NCI-H82 treated with DMSO at 0.1 percent for 48 hours (cell line): ENCODE measurements at regions not wholly inside any gene's neighbourhood (a gene's known extent, or its start where the extent isn't known, plus 50 kb on each side); places are given as distances from the start of the nearest gene placed in this dataset.

ENCODE experiments used
- DNase-seq: peaks from one replicate; lab custom pipeline; 2025; ENCODE audit not compliant: unreplicated experiment; lab: John Stamatoyannopoulos, UW

DNA sequence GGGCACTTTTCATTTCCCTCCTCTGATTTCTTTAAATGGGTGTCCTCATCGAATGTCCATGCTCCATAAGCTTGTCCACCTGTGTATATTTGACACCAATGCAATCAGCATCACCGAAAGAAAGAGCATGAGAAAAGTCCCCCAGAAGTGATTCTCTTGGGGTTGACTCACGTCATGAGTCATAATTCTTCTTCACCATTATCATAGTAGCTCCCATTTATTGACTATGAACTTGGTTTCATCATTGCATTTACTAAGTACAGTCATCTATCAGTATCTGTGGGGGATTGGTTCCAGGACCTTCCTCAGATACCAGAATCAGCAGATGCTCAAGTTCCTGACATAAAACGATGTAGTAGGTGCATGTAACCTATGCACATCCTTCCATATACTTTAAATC, 372.5 kb upstream of the CFAP20DC start:
- DNase-seq = no peak

DNA sequence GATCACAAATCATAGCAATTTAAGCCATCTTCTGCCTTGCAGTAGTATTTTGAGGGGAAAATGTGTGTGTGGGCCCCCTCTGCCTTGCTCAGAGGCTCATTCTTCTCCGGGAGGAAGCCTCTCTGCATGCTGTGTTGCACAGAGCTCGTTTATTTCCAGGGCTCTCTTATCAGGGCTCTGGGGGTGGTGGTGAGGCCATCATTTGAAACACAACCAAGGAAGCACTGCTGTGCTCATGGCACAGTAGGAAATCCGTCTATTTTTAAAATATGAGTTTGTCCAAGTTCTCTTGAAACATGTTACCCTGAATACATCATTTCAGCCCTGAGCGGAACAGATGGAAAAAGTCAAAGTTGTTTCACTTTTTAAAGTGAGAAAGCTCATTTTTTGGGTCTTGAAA, 369.0 kb upstream of the CFAP20DC start:
- no peak for DNase-seq

DNA sequence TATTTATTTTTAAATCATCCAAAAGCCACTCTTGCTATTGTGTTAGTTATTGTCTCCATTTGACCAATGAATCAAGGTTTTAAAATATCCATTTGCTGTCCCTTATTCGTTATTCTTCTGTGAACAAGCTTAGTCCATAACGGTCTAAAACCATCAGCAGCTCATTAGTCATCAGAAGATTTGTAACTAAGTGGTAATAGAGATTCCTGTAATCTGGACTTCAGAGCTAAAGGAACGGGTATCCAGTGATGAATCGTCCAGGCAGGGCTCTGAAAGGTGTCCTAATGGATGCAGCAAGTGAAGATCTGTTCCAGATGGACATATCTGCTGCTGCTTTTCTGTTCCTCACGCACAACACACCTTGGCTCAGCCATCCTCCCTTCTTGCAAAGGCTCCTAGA, 362.7 kb upstream of the CFAP20DC start:
- no peak for DNase-seq

DNA sequence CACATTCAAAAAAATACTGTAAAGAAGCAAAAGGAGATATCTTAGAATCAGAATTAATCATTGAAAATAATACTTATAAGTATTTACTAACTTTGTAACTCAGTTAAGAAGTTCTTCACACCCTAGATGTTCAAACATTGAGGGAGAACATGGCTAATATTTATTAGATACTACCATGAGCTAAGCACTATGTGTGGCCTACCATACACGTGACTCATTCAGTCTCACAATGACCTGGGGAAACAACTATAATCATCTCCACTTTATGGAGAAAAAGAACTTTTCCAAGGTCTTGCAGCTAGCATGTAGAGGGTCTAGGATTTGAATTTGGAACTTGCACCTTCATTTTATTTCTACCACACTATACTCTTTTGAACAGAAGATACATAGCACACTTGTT, 361.9 kb upstream of the CFAP20DC start:
- DNase-seq = no peak

DNA sequence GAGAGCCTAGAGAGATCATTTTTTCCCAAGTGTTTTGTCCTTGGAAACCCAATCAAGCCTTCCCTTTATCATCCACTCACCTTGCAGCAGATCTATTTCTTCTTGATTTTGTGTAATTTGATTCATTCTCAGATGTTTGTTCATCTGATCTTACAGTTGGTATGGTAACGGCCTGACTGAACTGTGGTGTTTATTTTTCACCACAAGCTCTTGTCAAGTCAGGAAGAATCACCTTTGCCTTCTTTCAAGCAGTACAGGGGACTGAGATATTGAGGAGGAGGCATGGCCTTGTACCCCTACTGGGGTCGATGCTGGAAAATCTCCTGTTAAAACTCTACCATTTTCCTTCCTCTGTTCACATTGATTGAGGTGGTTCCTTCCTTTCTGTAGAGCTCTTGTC, 361.4 kb upstream of the CFAP20DC start:
- DNase-seq = no peak

DNA sequence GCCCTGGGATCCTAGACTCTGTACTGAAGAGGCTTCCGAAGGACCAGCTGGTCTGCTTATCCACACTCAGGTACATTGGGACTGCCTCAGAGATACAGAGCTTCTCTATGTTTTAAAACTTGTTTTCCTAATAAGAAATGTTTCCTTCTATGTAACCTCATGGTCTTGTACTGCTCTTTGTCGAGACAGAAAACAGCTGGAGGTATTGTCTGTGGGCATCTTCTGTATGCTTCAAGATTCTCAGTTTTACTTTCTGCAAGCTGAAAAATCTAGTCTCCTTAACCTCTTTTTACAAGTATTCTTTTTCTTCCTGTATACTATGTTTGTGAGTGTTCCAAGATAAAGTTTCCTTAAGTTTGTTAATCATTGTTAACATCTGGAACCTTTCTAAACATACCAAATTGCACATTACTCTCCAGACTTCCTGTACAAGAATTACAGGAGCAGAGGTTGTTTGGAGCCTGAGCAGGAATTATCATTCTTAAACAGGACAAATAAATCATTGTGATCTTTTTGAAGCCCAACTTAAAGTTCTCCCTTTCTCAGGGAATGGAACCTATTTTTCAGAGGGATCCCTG, 358.3 kb upstream of the CFAP20DC start:
- no peak for DNase-seq

DNA sequence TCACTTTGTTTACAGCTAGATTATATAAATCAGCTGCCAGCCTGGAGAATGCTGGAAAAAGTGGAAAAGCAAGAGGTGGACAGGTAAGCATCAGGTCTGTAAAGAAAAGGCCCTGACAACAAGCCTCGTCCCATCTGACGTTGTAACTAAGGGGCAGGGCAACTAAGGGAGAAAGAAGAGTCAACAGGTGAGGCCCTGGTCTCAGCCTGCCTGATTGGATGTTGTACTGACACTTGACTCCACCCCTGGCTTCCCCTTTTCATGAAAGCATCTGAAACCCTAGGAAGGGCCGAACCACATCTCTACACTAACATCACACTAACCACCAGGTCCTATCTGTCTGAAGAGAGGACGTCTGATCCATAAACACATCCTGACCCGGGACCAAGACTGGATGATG, 357.6 kb upstream of the CFAP20DC start:
- no peak for DNase-seq

DNA sequence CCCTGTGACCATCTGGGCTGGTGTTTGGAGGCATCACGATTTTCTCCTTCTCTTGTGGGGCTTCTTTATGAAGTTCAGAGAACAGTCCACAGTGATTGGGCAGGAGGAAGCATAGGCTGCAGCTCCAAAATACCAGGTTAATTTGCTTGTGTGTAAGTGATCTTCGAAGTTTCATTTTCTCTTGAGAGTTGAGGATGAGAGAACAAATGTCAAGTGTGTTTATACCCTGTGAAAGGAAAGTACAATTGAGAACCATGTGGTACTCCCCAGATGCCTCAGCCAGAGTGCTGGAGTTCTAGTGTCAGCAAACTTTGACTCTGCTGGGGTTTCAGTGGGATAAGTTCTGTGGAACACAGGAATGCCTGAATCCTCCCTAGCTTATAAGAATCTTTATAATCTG, 357.1 kb upstream of the CFAP20DC start:
- DNase-seq = no peak

DNA sequence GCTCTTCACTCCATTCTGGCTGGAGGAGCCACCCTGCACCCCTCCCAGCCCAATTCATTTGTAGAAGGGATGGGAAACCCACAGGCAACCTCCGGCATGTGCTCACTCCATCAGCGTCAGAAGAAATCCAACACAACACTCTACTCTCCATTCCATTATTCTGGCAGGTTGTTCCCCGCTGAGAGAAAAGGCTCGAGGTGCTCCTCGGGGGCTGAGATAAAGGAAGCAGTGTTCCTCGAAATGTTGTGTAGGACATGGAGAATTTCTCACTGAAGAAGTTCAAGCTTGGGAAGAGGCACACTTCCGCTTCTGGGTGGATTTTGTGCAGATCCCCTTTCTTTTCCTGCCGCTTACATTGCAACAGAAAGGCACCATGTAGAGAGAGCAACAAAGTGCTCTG, 355.0 kb upstream of the CFAP20DC start:
- DNase-seq = no peak

DNA sequence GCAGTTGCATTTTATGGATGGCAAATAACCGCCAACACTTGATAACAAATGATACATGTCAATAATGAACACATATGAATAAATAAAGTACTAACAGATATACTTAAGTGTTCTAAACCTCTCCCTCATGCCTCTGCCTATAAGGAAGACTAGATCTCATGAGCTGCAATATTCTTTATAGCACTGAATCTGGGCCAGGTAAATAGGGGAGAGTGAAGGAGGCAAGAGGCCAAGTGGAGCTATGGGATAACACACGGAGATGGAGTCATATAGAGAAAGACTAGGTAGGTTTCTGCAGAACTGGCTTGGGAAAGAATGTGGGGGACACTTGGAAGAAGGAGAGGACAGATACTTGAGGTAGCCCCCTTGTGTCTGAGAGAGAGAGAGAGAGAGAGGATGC, 354.2 kb upstream of the CFAP20DC start:
- DNase-seq = no peak

DNA sequence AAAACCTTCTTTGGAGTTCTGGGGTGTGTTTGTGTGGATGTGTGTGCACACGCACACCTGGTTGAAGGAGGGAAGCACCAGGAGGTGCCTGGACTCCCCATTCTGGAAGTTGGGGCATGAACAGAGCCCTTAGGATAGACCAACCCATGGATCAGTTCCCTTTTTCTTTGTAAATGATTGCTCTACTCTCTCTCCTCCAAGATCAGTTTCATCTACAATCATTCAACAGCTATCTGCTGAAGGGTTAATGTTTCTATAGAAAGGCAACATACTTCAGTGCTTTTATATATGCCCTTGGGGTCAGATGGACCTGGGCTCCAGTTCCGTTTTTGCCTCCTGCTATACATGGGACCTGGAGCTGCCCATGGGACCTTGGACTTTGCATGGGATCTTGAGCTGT, 352.1 kb upstream of the CFAP20DC start:
- no peak for DNase-seq

DNA sequence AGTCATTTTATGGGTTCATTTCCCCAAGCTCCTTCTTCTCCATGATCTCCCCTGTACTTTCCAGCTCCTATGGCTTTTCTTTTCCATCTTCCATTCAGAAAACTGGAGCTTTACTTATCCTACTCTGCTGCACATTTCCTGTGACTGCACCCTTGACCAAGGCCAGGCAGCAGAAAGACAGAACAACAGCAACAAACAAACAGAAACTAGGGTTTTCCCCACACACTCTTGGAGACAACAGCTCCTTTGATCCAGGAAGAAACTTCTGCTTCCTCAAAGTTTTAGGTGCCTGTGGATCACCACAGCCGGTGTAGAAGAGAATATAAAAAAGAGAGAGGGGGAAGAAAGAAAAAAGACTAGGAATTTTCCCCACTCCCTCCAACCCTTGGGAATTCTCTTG, 342.3 kb upstream of the CFAP20DC start:
- DNase-seq = no peak

DNA sequence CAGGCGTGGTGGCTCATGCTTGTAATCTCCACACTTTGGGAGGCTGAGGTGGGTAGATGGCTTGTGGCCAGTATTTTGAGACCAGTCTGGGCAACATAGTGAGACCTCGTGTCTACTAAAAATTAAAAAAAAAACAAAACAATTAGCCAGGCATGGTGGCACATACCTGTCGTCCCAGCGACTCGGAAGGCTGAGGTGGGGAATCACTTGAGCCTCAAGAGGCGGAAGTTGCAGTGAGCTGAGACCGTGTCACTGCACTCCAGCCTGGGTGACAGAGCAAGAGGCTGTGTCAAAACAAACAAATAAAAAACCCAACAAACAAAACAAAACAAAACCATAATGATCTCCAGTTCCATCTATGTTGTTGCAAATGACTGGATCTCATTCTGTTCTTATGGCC, 341.3 kb upstream of the CFAP20DC start:
- no peak for DNase-seq

DNA sequence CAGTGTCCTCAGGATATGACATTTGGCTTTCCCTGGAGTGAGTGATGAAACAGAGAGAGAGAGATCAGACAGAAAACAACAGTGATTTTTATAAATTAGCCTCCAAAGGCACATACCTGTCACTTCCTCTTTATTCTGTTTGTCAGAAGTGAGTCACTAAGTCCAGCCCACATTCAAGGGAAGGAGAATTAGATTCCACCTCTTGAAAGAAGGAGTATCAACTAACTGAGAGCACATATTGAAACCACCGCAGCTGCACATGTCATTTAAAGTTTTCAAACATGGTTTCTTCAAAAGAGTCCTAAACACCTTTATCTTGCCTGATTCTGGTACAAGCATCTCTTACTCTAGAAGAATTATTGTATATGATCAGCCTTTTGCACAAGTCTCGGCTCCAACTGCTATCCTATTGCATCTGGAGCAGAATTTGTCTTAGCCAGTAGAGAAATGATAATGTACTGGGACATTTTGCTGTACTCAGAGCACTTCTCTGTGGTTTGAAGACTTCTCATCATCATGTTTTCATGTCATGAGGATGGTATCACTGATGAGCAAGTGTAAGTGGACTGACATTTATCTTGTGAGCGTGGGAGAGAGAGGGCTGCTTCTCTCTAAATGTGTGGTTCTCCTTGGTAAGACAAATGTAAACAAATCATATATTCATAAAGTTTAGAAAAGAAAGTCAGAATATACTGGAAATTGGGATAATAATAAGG, 338.9 kb upstream of the CFAP20DC start:
- no peak for DNase-seq

DNA sequence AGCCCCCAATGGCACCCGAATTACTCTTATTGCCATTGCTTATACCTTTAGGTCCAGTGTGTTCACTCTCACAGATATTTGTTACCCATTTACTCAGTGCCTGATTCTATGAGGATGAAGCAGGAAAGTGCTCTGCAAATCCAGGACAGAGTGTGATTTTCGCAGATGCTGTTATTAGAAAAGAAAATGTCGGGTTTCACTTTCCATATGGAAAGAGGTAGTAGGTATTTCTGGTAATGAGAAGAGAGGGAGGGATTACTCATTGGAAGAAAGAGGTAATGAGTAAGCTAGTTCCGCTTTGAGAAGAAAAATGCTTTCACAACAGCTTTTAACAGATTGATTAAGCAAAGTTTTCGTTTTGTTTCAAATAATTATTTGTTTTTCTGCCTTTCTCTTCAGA, 336.3 kb upstream of the CFAP20DC start:
- DNase-seq = no peak

DNA sequence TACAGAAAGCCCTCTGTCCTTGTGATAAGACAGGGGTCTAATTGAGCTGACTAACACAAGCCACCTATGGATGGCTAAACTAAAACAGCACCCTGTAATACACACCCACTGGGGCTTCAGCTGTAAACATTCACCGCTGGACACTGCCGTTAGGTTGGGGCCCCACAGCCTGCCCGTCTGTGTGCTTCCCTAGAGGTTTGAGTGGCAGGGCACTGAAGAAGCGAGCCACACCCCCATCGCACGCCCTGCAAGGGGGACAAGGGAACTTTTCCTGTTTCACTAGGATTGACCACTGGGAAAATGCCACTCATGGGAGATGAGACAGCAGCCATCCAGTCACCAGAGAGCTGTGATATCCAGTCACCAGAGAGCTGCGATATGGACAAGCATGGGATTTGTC, 335.7 kb upstream of the CFAP20DC start:
- DNase-seq = no peak

DNA sequence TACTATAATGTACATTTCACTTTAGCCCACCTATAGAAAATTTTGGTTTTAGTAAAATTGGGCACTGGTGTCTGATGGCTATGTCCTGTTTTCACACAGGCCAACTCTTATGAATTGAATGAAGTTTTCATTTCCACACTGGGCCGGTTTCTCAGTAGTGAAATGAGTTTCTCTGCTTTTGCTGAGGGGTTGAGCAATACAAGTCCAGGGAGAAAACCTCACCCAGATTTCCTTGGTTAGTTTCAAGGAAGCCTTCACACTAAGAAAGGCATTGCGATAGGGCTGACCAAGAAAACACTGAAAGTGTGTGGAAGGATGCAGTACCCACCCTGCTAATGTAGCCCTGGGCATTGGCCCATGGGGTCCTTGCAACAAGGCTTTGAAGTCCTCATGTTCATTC, 331.5 kb upstream of the CFAP20DC start:
- no peak for DNase-seq

DNA sequence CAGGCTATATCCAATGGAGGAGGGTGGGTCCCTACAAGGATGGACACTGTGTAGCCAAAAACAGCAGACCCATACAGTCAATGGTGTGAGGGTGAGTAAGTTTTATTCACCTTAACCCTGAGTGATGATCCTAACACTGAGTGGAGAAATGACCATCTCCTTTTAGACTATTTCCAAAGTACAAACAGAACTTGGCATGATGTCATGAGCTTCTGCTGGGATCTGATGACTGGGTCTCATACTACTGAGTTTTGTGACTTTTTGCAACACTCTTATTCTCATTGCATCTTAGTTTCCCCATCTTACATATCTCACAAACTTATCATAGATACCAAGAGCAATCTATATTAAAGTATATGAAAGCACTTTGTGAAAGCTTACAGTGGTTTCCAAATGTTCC, 330.3 kb upstream of the CFAP20DC start:
- no peak for DNase-seq

DNA sequence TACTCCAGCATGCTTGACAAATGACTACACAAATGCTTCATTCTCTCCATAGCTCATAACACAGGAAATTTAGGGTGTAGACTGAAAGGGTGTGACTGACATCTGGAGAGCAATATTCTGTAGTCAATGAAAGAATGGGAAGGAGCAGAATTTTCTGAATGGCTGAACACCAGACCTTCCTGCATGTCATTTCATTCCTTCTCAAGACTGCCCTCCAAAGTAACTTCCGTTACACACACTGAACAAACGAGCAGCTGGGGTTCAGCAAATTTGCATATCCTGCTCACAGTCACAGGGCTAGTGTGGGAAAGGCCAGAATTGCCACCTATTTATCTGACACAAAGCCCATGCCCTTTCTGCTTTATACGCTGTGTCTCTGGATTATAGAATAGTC, 325.0 kb upstream of the CFAP20DC start:
- no peak for DNase-seq

DNA sequence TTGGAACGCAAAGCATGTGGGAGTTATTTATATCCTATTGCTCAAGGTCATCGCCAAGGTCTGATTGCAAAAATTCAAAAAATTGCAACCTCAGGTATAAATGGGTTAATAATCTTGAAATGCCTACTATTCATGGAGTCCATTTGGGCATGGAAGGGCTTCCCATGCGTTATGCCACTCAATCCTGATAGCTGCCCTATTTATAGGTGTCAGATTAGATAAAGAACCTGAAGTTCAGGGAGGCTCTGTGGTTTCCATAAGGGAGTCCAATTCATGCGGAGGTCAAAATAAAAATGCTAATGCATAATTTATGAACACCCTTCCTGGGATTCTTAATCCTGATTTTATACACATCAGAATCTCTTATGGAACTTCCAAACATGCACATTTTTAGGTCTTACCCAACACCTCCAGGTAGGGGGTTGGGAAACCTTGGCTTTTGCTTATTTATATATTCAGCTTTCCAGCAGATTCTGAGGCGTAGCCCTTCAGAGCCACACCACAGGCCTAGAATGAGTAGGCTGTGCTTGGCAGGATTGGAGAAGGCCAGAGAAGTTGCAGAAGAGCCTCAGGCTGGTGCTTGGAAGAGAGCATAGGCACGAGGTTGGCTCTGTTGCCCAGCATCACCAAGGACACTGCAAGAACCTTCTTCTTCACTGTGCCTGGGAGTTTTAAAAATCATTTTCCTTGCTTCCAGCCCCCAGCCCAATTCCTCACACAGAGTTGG, 324.4 kb upstream of the CFAP20DC start:
- no peak for DNase-seq

DNA sequence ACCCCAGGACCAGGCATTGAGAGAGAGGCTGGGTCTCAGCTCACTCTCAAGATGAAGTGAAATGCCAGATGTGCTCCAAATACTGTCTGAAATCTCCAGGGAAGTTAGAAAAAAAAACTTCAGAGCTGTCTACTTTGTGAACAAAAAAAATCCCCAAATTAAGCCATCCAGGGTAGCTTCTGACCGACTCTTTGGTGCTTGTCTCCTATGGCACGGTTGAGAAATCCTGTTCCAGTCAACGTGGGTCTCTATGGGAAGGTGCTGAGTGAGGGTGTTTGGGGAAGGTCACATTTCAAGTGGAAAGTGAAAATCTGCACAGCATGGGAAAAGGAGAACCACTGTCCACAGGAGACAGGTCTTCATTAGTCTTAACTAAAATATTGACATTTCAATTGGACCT, 322.5 kb upstream of the CFAP20DC start:
- DNase-seq = no peak

DNA sequence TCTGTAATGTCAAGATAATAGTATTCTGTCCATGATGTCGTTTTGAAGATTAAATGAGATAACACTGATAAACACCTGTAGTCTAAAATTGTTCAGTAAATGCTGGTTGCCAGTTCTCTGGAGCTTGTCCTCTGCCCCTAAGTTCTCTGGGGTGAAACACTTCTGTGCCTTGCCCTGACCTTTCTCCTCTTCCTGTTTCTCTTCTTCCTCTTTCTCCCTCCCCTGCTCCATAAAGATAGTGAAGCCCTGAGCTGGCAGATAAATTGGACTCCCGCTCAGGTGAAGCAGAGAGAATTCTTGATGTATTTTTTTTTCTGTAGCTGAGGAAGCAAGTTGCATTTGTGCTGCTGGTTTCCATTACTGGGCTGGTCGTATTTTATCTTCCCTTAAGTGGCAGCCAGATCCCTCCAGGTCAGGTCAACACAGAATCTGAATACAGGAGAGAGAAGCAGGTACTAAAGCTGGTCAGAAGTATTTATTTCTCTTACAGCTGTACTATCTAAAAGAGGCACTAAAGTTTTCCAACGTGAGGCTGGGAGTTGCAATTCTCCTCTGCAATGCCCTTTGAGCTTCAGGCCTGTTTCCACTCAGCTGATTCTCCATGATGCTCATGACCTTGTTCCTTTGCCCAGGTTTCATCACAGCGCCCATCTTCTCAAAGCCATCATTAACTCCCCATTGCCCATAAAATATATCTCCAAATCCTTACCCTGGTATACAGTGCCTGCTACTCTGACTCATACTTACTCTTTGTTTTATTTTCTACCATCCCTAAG, 319.3 kb upstream of the CFAP20DC start:
- DNase-seq = no peak
